Renal pelvis (tissue), 1 donor: ENCODE measurements at regions not wholly inside any gene's neighbourhood (a gene's known extent, or its start where the extent isn't known, plus 50 kb on each side); places are given as distances from the start of the nearest gene placed in this dataset.
"Not testable (repeated sequence)": the region's sequence is repeated elsewhere in the genome, so short reads cannot be mapped to it uniquely, and the experiment has no call there.

Experiments used
- DNase-seq: peaks from one replicate; pipeline ENCODE4 v3.0.0-alpha.2; 2013

GRCh38 chr9:83191154-83191553, 128.2 kb upstream of the RASEF start:
- no peak for DNase-seq

- DNase-seq: not testable (repeated sequence)
Observed at GRCh38 chr9:83189026-83189425, 126.1 kb upstream of the RASEF start.

- DNase-seq: no peak
Observed at GRCh38 chr9:83188277-83188676, 125.3 kb upstream of the RASEF start.

- no peak for DNase-seq
Observed at GRCh38 chr9:83186155-83186737, 123.3 kb upstream of the RASEF start.

- DNase-seq: no peak
Observed at GRCh38 chr9:83185488-83186154, 122.7 kb upstream of the RASEF start.

- DNase-seq: no peak
Observed at GRCh38 chr9:83183621-83184020, 120.7 kb upstream of the RASEF start.

- DNase-seq: peak; percentile 30
Observed at GRCh38 chr9:83182071-83182470, 119.1 kb upstream of the RASEF start.

- no peak for DNase-seq
Observed at GRCh38 chr9:83178717-83179116, 115.8 kb upstream of the RASEF start.

GRCh38 chr9:83177747-83178146, 114.8 kb upstream of the RASEF start:
- DNase-seq: no peak

- no peak for DNase-seq
Observed at GRCh38 chr9:83167126-83167525, 104.2 kb upstream of the RASEF start.

GRCh38 chr9:83166372-83166771, 103.4 kb upstream of the RASEF start:
- DNase-seq: peak; percentile 37

- DNase-seq: no peak
Observed at GRCh38 chr9:83155733-83156132, 92.8 kb upstream of the RASEF start.

GRCh38 chr9:83154821-83155220, 91.9 kb upstream of the RASEF start:
- no peak for DNase-seq

GRCh38 chr9:83154087-83154736, 91.3 kb upstream of the RASEF start:
- DNase-seq: no peak

- DNase-seq: no peak
Observed at GRCh38 chr9:83153030-83153429, 90.1 kb upstream of the RASEF start.

- no peak for DNase-seq
Observed at GRCh38 chr9:83151627-83152137, 88.7 kb upstream of the RASEF start.

GRCh38 chr9:83147315-83148149, 84.6 kb upstream of the RASEF start:
- DNase-seq: no peak

GRCh38 chr9:83146325-83146724, 83.4 kb upstream of the RASEF start:
- no peak for DNase-seq

GRCh38 chr9:83144492-83144891, 81.5 kb upstream of the RASEF start:
- DNase-seq: no peak

GRCh38 chr9:83142389-83142788, 79.4 kb upstream of the RASEF start:
- no peak for DNase-seq

GRCh38 chr9:83141887-83142286, 78.9 kb upstream of the RASEF start:
- no peak for DNase-seq

GRCh38 chr9:83140061-83140460, 77.1 kb upstream of the RASEF start:
- no peak for DNase-seq
